ENCODE measurements at regions not wholly inside any gene's neighbourhood (a gene's known extent, or its start where the extent isn't known, plus 50 kb on each side); places are given as distances from the start of the nearest gene placed in this dataset.

DNA sequence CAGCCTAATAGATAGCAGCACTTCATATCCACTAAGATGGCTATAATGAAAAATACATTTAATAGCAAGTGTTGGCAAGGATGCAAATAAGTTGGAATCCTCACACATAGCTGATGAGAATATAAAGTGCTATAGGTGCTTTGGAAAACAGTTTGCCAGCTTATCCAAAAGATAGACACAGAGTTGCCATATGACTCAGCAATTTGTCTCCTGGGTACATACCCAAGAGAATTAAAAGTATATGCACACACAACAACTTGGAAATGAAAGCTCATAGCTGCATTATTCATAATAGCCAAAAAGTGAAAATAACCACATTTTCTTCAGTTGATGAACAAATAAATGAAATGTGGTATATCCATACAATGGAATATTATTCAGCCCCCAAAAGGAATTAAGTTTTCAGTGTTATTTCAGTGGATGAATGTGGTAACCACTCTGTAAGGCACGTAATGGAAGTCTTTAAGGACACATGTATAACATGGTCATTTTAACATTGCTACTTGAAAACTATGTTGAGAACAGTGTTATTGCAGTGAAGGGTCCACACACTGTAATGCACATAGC is 320.9 kb upstream of the ADGRL3 start:
- no peak for DNase-seq (ENCODE audit: low read depth in 2 of 2)
- no peak overlapping the region for H3K4me3 ChIP-seq (replicated peaks in 1 of 2; ENCODE audit: low read depth in 2 of 2, low read length in 2 of 2)
- TF ChIP-seq, protein P1, sequence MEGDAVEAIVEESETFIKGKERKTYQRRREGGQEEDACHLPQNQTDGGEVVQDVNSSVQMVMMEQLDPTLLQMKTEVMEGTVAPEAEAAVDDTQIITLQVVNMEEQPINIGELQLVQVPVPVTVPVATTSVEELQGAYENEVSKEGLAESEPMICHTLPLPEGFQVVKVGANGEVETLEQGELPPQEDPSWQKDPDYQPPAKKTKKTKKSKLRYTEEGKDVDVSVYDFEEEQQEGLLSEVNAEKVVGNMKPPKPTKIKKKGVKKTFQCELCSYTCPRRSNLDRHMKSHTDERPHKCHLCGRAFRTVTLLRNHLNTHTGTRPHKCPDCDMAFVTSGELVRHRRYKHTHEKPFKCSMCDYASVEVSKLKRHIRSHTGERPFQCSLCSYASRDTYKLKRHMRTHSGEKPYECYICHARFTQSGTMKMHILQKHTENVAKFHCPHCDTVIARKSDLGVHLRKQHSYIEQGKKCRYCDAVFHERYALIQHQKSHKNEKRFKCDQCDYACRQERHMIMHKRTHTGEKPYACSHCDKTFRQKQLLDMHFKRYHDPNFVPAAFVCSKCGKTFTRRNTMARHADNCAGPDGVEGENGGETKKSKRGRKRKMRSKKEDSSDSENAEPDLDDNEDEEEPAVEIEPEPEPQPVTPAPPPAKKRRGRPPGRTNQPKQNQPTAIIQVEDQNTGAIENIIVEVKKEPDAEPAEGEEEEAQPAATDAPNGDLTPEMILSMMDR (IDR thresholded peaks at IDR 0.05; ENCODE audit: low read depth, low read length) = no peak

GRCh38 chr4:60884587-60884986 is 315.5 kb upstream of the ADGRL3 start:
- DNase-seq (ENCODE audit: low read depth in 2 of 2) = peak; percentile 8 to 13
- TF ChIP-seq, protein P1 (IDR thresholded peaks at IDR 0.05; ENCODE audit: low read depth, low read length) = no peak
- no peak overlapping the region for H3K4me3 ChIP-seq (replicated peaks in 1 of 2; ENCODE audit: low read depth in 2 of 2, low read length in 2 of 2)

GRCh38 chr4:60885011-60885410 is 315.1 kb upstream of the ADGRL3 start:
- DNase-seq (ENCODE audit: low read depth in 2 of 2) = peak in 1 of 2 donors; percentile 5
- H3K4me3 ChIP-seq (replicated peaks in 1 of 2; ENCODE audit: low read depth in 2 of 2, low read length in 2 of 2) = no peak overlapping the region
- TF ChIP-seq, protein P1 (IDR thresholded peaks at IDR 0.05; ENCODE audit: low read depth, low read length) = no peak

GRCh38 chr4:60890743-60891142 is 309.4 kb upstream of the ADGRL3 start:
- TF ChIP-seq, protein P1 (IDR thresholded peaks at IDR 0.05; ENCODE audit: low read depth, low read length) = no peak
- no peak for DNase-seq (ENCODE audit: low read depth in 2 of 2)
- no peak overlapping the region for H3K4me3 ChIP-seq (replicated peaks in 1 of 2; ENCODE audit: low read depth in 2 of 2, low read length in 2 of 2)

DNA sequence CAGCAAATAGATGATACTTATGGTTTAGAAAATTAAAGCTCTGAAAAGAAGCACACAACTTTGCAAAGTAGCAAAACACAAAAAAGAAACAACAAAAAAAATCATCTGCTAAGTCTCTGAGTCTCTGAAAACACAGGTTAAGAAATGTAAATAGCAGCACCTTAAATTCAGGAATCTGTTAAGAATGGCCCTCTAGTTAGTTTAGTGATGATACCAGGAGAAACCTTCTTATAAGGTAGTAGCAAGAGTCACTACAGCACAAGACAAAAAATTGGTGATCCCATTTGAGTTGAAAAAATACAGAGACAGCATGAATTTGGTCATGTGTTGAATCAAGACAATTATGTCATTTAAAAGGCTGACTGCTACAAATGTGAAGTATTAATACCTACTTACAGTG is 308.2 kb upstream of the ADGRL3 start:
- no peak overlapping the region for H3K4me3 ChIP-seq (replicated peaks in 1 of 2; ENCODE audit: low read depth in 2 of 2, low read length in 2 of 2)
- TF ChIP-seq, protein P1 (IDR thresholded peaks at IDR 0.05; ENCODE audit: low read depth, low read length) = no peak
- no peak for DNase-seq (ENCODE audit: low read depth in 2 of 2)

DNA sequence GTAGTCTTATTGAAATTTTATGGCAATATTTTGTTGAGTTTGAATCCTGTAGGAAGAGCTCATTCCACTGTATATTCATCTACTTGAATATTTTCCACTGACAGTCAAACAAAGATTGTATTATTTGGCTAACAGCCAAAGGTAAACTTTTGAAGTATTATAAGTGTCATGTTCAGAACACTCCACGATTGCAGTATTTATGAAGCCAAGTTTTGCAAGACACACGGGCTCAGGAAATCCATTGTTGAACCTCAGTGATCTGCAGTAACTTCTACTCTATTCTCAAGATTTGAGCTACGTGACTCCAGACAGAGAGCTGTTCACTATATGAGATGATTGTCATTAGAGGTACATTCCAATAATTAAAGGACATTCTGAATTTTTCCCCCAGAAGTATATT is 302.7 kb upstream of the ADGRL3 start:
- H3K4me3 ChIP-seq (replicated peaks in 1 of 2; ENCODE audit: low read depth in 2 of 2, low read length in 2 of 2) = no peak overlapping the region
- TF ChIP-seq, protein P1 (IDR thresholded peaks at IDR 0.05; ENCODE audit: low read depth, low read length) = no peak
- DNase-seq (ENCODE audit: low read depth in 2 of 2) = peak; percentile 1 to 38

DNA sequence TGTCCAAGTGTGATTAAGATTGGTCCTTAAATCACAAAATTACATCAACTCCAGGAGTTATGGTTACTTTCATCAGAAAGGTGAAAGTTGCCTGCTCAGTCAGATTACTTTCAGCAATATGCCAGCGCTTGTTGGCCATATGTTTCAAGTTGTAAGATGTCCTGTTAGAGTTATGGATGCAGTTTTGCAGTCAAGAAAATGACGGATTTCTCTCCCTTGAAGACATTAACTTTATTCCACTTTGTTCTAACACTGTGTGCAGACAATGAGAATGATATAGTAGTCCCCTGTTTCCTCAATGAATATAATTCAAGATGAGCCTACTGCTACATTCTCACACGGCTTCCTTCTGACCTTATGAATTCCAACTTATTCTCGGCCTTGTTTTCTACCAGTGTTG is 295.0 kb upstream of the ADGRL3 start:
- TF ChIP-seq, protein P1 (IDR thresholded peaks at IDR 0.05; ENCODE audit: low read depth, low read length) = no peak
- DNase-seq (ENCODE audit: low read depth in 2 of 2) = no peak
- H3K4me3 ChIP-seq (replicated peaks in 1 of 2; ENCODE audit: low read depth in 2 of 2, low read length in 2 of 2) = no peak overlapping the region
